Naive B cell (primary cell): ENCODE measurements at regions not wholly inside any gene's neighbourhood (a gene's known extent, or its start where the extent isn't known, plus 50 kb on each side); places are given as distances from the start of the nearest gene placed in this dataset.
"Not testable (repeated sequence)": the region's sequence is repeated elsewhere in the genome, so short reads cannot be mapped to it uniquely, and the experiment has no call there.

Experiments
- ATAC-seq, 2 donors: fragments of 150-1000 bp; cut with Tn5 transposase; 2 replicates each; pipeline ENCODE4 v1.10.0; 2021; ENCODE audit warnings: low read depth in 2 of 2, mild to moderate bottlenecking in 2 of 2, moderate library complexity in 2 of 2
- DNase-seq: peaks from one replicate; pipeline ENCODE4 v3.0.0; 2022
- H3K27ac Mint-ChIP-seq, 6 donors: one replicate each; pipeline ENCODE4 v1.8.0; 2020 to 2022; ENCODE audit warnings: mild to moderate bottlenecking in 6 of 6, mixed read lengths in 6 of 6, moderate library complexity in 5 of 6, inconsistent platforms in 2 of 6
- H3K27me3 Mint-ChIP-seq, 3 donors: one replicate each; pipeline ENCODE4 v1.8.0; 2021 to 2022; ENCODE audit warnings: mixed read lengths in 3 of 3, mild to moderate bottlenecking in 1 of 3
- H3K36me3 Mint-ChIP-seq, 2 donors: one replicate each; pipeline ENCODE4 v1.8.0; 2020 to 2022; ENCODE audit warnings: mixed read lengths in 2 of 2, inconsistent platforms in 1 of 2, mild to moderate bottlenecking in 1 of 2
- H3K4me1 Mint-ChIP-seq, 3 donors: one replicate each; pipeline ENCODE4 v1.8.0; 2020 to 2022; ENCODE audit warnings: mixed read lengths in 3 of 3, inconsistent platforms in 1 of 3, mild to moderate bottlenecking in 1 of 3, moderate library complexity in 1 of 3
- H3K4me3 Mint-ChIP-seq, 8 donors: one replicate each; pipeline ENCODE4 v1.8.0; 2020 to 2022; ENCODE audit warnings: mild to moderate bottlenecking in 8 of 8, mixed read lengths in 8 of 8, moderate library complexity in 8 of 8, inconsistent platforms in 2 of 8
- H3K9me3 Mint-ChIP-seq, 7 donors: one replicate each; pipeline ENCODE4 v1.8.0; 2020 to 2022; ENCODE audit warnings: mixed read lengths in 7 of 7, mild to moderate bottlenecking in 5 of 7, inconsistent platforms in 2 of 7, moderate library complexity in 1 of 7

DNA sequence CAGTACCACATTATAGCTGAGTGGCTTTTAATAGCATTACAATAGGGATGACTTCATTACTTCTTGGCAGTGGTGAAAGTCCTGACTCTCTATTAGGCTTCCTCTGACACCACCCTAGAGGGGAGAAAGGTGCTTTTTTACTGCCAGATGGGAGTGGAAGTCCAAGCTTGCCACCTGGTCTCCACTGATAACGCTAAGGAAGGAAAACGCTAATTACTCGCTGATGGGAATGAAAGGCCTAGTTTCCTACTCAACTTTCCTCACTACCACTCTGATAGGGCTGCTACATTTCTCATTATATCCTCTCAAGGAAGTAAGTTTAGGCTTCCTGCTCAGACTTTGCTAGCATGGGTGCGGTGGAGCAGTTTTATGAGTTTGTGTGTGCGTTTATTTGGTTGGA, 62.3 kb upstream of the PAGE3 start:
- no peak overlapping the region for H3K27ac Mint-ChIP-seq
- H3K9me3 Mint-ChIP-seq: peaks cover 0 to 6% (median 0%) of the 10 kb centered on the region in 7 donors
- peaks cover 19 to 36% (median 26%) of the 10 kb centered on the region in 3 donors for H3K27me3 Mint-ChIP-seq
- peaks cover 0 to 4% of the 10 kb centered on the region in 2 donors for H3K36me3 Mint-ChIP-seq
- DNase-seq: no peak
- H3K4me1 Mint-ChIP-seq: no peaks in the 10 kb centered on the region
- no peak for ATAC-seq
- no peak overlapping the region for H3K4me3 Mint-ChIP-seq

DNA sequence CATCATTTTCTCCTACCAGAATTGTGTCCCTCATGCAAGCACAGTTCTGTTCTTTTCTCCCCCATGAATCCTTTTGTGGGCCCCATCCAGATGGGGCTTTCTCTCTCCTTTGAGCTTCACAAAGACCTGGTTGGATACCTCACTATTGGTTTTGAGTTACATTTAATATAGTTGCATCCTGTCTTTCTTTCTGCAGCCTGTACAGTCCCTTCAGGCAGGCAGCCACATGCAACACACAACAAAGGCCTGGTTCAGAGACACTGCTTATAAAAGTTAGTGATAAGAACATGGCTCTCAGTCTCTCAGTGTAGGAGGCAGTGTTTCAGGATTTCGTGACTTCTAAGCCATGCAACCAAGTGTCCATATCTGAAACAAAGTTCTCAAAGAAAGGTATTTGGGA, 70.6 kb upstream of the PAGE3 start:
- H3K27ac Mint-ChIP-seq: no peak overlapping the region
- no peaks in the 10 kb centered on the region for H3K4me1 Mint-ChIP-seq
- ATAC-seq: no peak
- no peak overlapping the region for H3K4me3 Mint-ChIP-seq
- no peaks in the 10 kb centered on the region for H3K36me3 Mint-ChIP-seq
- peaks cover 0 to 23% (median 6%) of the 10 kb centered on the region in 3 donors for H3K27me3 Mint-ChIP-seq
- no peaks in the 10 kb centered on the region for H3K9me3 Mint-ChIP-seq
- DNase-seq: no peak

DNA sequence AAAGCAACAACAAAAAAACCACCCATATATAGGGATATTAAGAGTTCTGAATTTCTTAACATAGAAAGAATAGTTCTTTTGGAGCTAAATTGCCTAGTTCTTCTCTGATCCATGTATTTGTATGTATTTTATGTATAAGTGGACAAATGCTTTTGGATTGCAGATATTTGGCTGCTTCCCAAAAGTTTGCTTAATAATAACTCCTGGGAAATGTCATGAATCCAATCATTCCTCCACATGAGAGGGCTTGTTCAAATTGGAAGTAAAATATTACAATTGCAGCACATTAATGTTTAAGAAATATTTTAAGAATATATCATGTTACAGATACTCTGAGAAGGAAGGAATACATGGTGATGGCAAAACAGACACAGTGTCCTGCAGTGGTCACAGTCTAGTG, 71.5 kb upstream of the PAGE3 start:
- no peak overlapping the region for H3K27ac Mint-ChIP-seq
- ATAC-seq (no peak), DNase-seq (no peak)
- H3K27me3 Mint-ChIP-seq: peaks cover 0 to 26% (median 4%) of the 10 kb centered on the region in 3 donors
- H3K4me1 Mint-ChIP-seq: no peaks in the 10 kb centered on the region
- no peak overlapping the region for H3K4me3 Mint-ChIP-seq
- H3K9me3 Mint-ChIP-seq: no peaks in the 10 kb centered on the region
- H3K36me3 Mint-ChIP-seq: no peaks in the 10 kb centered on the region

DNA sequence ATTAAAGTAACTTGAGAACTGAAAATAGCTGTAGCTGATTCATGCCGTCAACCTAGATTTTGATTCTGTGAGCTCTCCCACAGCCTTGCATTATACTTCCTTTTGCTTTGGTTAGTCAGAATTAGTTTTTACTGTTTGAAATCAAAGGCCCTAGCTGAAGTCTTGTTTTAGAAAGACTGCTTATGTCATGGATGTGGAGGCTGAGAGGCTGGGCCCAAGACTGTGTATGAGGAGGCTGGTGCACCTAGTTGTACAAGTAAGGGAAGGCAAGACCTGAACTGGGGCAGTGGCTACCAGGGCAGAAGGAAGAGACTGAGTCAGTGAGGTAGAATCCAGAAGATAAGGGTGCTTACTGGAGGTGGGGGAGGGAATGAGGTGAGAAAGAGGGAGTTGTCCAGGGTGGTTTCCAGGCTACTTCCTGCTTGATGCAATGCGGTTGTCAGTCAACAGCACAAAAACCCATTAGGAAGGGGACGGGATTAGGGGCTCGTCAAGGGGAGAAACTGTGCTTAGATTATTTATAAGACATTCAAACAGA, 76.2 kb upstream of the PAGE3 start:
- no peak overlapping the region for H3K4me3 Mint-ChIP-seq
- peaks cover 0 to 7% of the 10 kb centered on the region in 2 donors for H3K36me3 Mint-ChIP-seq
- no peak overlapping the region for H3K27ac Mint-ChIP-seq
- H3K27me3 Mint-ChIP-seq: peaks cover 9 to 22% (median 14%) of the 10 kb centered on the region in 3 donors
- H3K9me3 Mint-ChIP-seq: peaks cover 0 to 2% (median 0%) of the 10 kb centered on the region in 7 donors
- ATAC-seq: no peak
- no peak for DNase-seq
- peaks cover 0 to 6% (median 5%) of the 10 kb centered on the region in 3 donors for H3K4me1 Mint-ChIP-seq

DNA sequence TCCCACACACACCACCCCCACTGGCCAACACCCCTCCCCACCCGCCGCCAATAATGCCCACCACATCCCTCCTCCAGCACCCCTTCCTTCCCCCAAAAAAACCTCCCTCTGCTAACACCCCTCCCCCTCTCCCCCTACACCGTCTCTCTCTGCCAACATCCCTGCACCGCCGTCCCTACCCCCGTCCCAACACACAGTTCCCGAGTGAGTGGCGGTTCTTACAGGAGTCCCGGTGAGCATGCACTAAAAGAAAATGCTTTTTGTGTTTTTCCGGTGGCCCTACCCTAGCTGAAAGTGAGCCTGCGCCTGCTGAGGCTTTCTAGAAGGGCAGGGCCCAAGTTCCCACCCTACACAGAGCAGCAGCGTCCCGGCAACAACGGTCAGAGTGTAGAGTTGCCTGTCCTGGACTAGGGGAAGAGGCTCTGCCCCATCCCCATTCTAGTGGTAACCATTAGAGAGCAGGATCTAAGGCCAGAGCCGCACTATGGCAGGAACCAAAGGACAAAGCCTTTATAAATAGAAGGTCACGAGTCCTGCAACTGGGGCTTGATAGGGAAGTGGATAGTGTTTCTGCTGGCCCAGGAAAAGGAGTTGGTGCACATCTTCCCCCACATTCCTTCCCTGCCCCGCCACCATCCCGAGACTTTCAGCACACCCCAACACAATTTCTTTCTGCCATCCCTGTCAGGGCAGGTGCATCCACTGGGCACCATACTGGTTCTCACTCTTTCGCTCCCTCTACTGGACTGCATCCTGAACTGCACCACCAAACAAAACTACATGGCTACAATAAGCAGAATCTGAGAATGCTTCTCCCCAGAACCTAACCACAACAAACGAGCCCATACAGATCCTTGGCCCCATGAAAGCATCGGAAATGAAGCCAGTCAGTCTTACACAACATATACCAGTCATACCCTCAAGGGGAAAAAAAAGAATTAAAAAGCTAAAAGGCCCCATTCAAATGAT, 78.1 kb upstream of the PAGE3 start:
- peaks cover 9 to 22% (median 14%) of the 10 kb centered on the region in 3 donors for H3K27me3 Mint-ChIP-seq
- peaks cover 0 to 6% (median 5%) of the 10 kb centered on the region in 3 donors for H3K4me1 Mint-ChIP-seq
- no peak for DNase-seq
- ATAC-seq: no peak
- peaks cover 0 to 2% (median 0%) of the 10 kb centered on the region in 7 donors for H3K9me3 Mint-ChIP-seq
- peaks cover 0 to 7% of the 10 kb centered on the region in 2 donors for H3K36me3 Mint-ChIP-seq
- H3K4me3 Mint-ChIP-seq: no peak overlapping the region
- H3K27ac Mint-ChIP-seq: peak overlapping the region in 2 of 6 donors; percentile 12 to 22

DNA sequence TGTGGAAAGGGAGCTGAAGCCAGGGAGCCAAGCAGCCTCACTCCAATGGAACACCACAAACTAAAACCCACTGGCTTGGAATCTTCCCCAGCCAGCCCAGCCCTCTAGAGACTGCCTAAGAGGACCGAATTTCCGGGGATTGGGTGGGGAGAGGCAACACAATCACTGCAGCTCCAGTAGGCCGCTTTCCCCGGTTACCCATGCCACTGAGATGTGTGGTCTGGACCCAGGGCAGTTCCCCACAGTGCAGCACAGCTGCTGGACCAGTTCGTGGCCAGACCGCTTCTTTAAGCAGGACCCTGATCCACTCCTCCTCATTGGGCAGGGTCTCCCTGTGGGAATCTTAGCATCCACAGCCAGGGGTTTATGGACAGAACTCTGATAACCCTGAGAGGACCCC, 91.9 kb upstream of the PAGE3 start:
- H3K27ac Mint-ChIP-seq: no peak overlapping the region
- H3K36me3 Mint-ChIP-seq: no peaks in the 10 kb centered on the region
- H3K4me3 Mint-ChIP-seq: no peak overlapping the region
- peaks cover 0 to 11% (median 3%) of the 10 kb centered on the region in 7 donors for H3K9me3 Mint-ChIP-seq
- no peaks in the 10 kb centered on the region for H3K4me1 Mint-ChIP-seq
- DNase-seq: no peak
- ATAC-seq: no peak
- peaks cover 7 to 28% (median 19%) of the 10 kb centered on the region in 3 donors for H3K27me3 Mint-ChIP-seq

DNA sequence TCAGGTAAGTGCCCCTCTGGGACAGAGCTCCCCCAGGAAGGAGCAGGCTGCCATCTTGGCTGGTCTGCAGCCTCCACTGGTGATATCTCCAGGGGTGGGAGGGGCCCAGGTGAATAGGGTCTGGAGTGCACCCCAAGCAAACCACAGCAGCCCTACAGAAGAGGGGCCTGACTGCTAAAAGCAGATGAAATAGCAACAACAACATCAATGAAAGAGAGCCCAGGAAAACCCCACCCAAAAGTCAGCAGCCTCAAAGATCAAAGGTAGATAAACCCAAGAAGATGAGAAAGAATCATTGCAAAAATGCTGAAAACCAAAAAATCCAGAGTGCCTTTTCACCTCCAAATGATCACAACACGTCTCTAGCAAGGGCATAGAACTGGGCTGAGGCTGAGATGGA, 92.5 kb upstream of the PAGE3 start:
- Mint-ChIP-seq H3K4me1 (no peaks in the 10 kb centered on the region), H3K4me3 (no peak overlapping the region)
- DNase-seq: no peak

DNA sequence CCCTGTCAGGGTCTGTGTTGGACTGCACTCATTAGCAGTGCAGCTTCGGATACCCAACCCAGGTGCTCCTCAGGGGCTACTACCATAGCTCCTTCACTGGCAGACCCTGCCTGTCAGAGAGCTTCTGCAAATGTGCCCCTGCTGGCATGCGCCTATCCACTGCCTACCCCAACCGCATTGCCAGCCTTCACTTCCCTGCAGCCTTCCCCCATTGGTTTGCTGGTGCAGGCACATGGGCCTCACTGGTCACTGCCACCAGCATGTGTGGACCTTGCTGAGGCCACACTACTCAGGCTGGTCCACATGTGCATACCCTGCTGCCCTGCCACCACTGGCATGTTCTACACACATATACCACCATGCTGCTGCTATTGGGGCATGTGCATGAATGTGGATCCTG, 72.5 kb upstream of the MAGEH1 start:
- no peaks in the 10 kb centered on the region for H3K36me3 Mint-ChIP-seq
- no peak overlapping the region for H3K4me3 Mint-ChIP-seq
- peaks cover 0 to 15% (median 4%) of the 10 kb centered on the region in 7 donors for H3K9me3 Mint-ChIP-seq
- H3K27ac Mint-ChIP-seq: no peak overlapping the region
- DNase-seq (no peak), ATAC-seq (no peak)
- H3K27me3 Mint-ChIP-seq: peaks cover 0 to 12% (median 6%) of the 10 kb centered on the region in 3 donors
- no peaks in the 10 kb centered on the region for H3K4me1 Mint-ChIP-seq

More for the DNA sequence above, 92.5 kb upstream of the PAGE3 start:
- peaks cover 0 to 15% (median 3%) of the 10 kb centered on the region in 7 donors for H3K9me3 Mint-ChIP-seq
- H3K27me3 Mint-ChIP-seq: peaks cover 7 to 21% (median 14%) of the 10 kb centered on the region in 3 donors
- no peaks in the 10 kb centered on the region for H3K36me3 Mint-ChIP-seq
- no peak for ATAC-seq
- H3K27ac Mint-ChIP-seq: no peak overlapping the region

DNA sequence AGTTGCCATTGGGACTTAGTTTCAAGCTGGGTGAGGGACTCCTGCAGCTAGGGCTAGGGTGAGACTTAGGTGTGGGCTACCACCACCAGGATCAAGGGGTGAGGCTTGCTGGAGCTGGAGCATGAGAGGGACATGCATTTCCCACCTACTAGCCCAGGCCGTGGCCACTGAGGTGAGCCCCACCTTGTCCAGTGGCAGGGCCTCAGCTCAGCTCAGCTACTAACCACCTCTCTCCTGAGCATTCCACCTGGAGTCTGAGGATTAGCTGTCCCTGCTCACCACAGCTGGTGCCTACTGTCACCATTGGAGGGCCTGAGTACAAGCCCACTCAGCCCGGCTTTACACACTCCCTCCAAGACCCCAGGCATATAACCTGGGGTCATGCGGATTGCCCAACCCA, 62.6 kb upstream of the MAGEH1 start:
- Mint-ChIP-seq H3K9me3 (peaks cover 0 to 19% (median 6%) of the 10 kb centered on the region in 7 donors), H3K36me3 (no peaks in the 10 kb centered on the region), H3K4me1 (no peaks in the 10 kb centered on the region), H3K27ac (no peak overlapping the region), H3K4me3 (no peak overlapping the region), H3K27me3 (peaks cover 7 to 33% (median 31%) of the 10 kb centered on the region in 3 donors)
- DNase-seq (no peak), ATAC-seq (no peak)

DNA sequence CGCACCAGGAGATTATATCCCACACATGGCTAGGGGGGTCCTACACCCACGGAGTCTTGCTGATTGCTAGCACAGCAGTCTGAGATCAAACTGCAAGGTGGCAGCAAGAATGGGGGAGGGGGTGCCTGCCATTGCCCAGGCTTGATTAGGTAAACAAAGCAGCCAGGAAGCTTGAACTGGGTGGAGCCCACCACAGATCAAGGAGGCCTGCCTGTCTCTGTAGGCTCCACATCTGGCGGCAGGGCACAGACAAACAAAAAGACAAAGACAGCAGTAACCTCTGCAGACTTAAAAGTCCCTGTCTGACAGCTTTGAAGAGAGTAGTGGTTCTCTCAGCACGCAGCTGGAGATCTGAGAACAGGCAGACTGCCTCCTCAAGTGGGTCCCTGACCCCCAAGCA, 55.1 kb upstream of the MAGEH1 start:
- not testable (repeated sequence) for H3K27ac Mint-ChIP-seq

More for the DNA sequence above, 55.1 kb upstream of the MAGEH1 start:
- not testable (repeated sequence) for DNase-seq, H3K4me3 Mint-ChIP-seq, H3K9me3 Mint-ChIP-seq, H3K36me3 Mint-ChIP-seq, H3K4me1 Mint-ChIP-seq, ATAC-seq
- H3K27me3 Mint-ChIP-seq: peaks cover 0 to 16% (median 0%) of the 10 kb centered on the region in 3 donors
